ENCODE measurements at regions not wholly inside any gene's neighbourhood (a gene's known extent, or its start where the extent isn't known, plus 50 kb on each side); places are given as distances from the start of the nearest gene placed in this dataset.
A peak's percentile ranks its signal among the peaks of the same experiment; 100 is the strongest.

GRCh38 chr13:78844106-78844505, 185.2 kb upstream of the OBI1 start:
- Histone ChIP-seq H3K9me3 (ENCODE audit: insufficient read depth, low read depth, low read length) (no peaks in the 10 kb centered on the region), H3K4me3 (ENCODE audit: insufficient read depth, low read depth, low read length) (no peak overlapping the region), H3K27ac (ENCODE audit: low read depth, low read length) (no peak overlapping the region), H3K36me3 (ENCODE audit: insufficient read depth, low read length) (no peaks in the 10 kb centered on the region), H4K20me1 (ENCODE audit: insufficient read depth, low read length) (no peaks in the 10 kb centered on the region), H3K27me3 (ENCODE audit: insufficient read depth, low read length) (no peaks in the 10 kb centered on the region), H3K4me2 (ENCODE audit: low read length) (no peak overlapping the region), H2AFZ (ENCODE audit: low read depth, low read length) (no peak overlapping the region), H3K4me1 (ENCODE audit: insufficient read depth, low read length) (no peaks in the 10 kb centered on the region), H3K9ac (ENCODE audit: low read length) (no peak overlapping the region), H3K79me2 (ENCODE audit: insufficient read depth, low read length) (no peaks in the 10 kb centered on the region)
- no peak overlapping the region for H3K27ac Mint-ChIP-seq (ENCODE audit: unreplicated experiment)
- H3K4me3 Mint-ChIP-seq (ENCODE audit: unreplicated experiment) = no peak overlapping the region
- peaks cover 3% of the 10 kb centered on the region for H3K4me1 Mint-ChIP-seq (ENCODE audit: low read depth, unreplicated experiment)
- H3K27me3 Mint-ChIP-seq (ENCODE audit: low read depth, unreplicated experiment) = no peaks in the 10 kb centered on the region
- DNase-seq (ENCODE audit: low read depth) = no peak
- H3K9me3 Mint-ChIP-seq (ENCODE audit: unreplicated experiment) = no peaks in the 10 kb centered on the region
- TF ChIP-seq EZH2 (IDR thresholded peaks at IDR 0.05; ENCODE audit: insufficient read depth, low read length) (no peak), CTCF (IDR thresholded peaks at IDR 0.05; ENCODE audit: insufficient read depth, low read depth, low read length) (no peak)
- H3K36me3 Mint-ChIP-seq (ENCODE audit: low read depth, unreplicated experiment) = no peaks in the 10 kb centered on the region
- no peak for FAIRE-seq

DNA sequence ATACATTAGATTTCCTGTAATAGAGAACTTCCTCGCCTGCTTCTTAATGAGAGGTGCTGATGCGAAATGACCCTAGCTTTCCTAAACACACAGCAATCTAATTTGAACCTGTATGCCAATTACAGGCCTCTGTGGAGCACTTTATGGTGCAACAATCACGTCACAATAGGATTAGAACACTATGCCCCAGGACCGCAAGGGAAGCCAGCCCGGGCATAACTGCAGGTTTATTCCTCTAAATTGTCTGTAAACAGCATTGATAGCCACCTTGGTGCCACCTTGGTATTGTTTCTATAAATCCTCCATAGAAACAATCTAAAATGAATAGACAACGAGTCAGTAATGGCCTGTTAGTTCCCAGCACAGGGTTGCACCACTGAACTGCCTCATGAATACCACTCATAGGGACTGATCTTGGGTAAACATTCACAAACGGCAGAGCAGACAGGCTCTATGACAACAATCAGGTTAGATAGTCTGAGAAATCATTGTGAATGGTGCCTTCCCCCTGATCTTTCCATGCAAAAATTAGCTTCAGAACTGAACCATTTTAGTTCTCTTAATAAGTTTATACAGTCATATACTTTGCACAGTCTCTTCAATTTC, 182.5 kb upstream of the OBI1 start:
- Histone ChIP-seq H3K4me3 (ENCODE audit: insufficient read depth, low read depth, low read length) (no peak overlapping the region), H3K4me2 (ENCODE audit: low read length) (no peak overlapping the region), H4K20me1 (ENCODE audit: insufficient read depth, low read length) (no peaks in the 10 kb centered on the region), H3K9me3 (ENCODE audit: insufficient read depth, low read depth, low read length) (no peaks in the 10 kb centered on the region), H3K27me3 (ENCODE audit: insufficient read depth, low read length) (no peaks in the 10 kb centered on the region), H3K27ac (ENCODE audit: low read depth, low read length) (no peak overlapping the region), H3K9ac (ENCODE audit: low read length) (no peak overlapping the region), H3K4me1 (ENCODE audit: insufficient read depth, low read length) (no peaks in the 10 kb centered on the region), H3K79me2 (ENCODE audit: insufficient read depth, low read length) (no peaks in the 10 kb centered on the region), H3K36me3 (ENCODE audit: insufficient read depth, low read length) (no peaks in the 10 kb centered on the region), H2AFZ (ENCODE audit: low read depth, low read length) (no peak overlapping the region)
- peaks cover 3% of the 10 kb centered on the region for H3K4me1 Mint-ChIP-seq (ENCODE audit: low read depth, unreplicated experiment)
- no peaks in the 10 kb centered on the region for H3K36me3 Mint-ChIP-seq (ENCODE audit: low read depth, unreplicated experiment)
- no peak for TF ChIP-seq CTCF (IDR thresholded peaks at IDR 0.05; ENCODE audit: insufficient read depth, low read depth, low read length)
- no peak for TF ChIP-seq EZH2 (IDR thresholded peaks at IDR 0.05; ENCODE audit: insufficient read depth, low read length)
- no peak overlapping the region for H3K4me3 Mint-ChIP-seq (ENCODE audit: unreplicated experiment)
- peak overlapping the region; percentile 55 for H3K27ac Mint-ChIP-seq (ENCODE audit: unreplicated experiment)
- no peaks in the 10 kb centered on the region for H3K27me3 Mint-ChIP-seq (ENCODE audit: low read depth, unreplicated experiment)
- H3K9me3 Mint-ChIP-seq (ENCODE audit: unreplicated experiment) = peaks cover 4% of the 10 kb centered on the region
- FAIRE-seq = no peak
- no peak for DNase-seq (ENCODE audit: low read depth)

- H3K27me3 Mint-ChIP-seq (ENCODE audit: low read depth, unreplicated experiment) = peaks cover 1% of the 10 kb centered on the region
- no peaks in the 10 kb centered on the region for H3K36me3 ChIP-seq (ENCODE audit: insufficient read depth, low read length)
- no peak for FAIRE-seq
- no peak overlapping the region for H3K27ac ChIP-seq (ENCODE audit: low read depth, low read length)
- H3K4me3 ChIP-seq (ENCODE audit: insufficient read depth, low read depth, low read length) = no peak overlapping the region
- no peak overlapping the region for H3K27ac Mint-ChIP-seq (ENCODE audit: unreplicated experiment)
- no peaks in the 10 kb centered on the region for H3K4me1 Mint-ChIP-seq (ENCODE audit: low read depth, unreplicated experiment)
- no peak for DNase-seq (ENCODE audit: low read depth)
- TF ChIP-seq EZH2 (IDR thresholded peaks at IDR 0.05; ENCODE audit: insufficient read depth, low read length) (no peak), CTCF (IDR thresholded peaks at IDR 0.05; ENCODE audit: insufficient read depth, low read depth, low read length) (no peak)
- H3K4me1 ChIP-seq (ENCODE audit: insufficient read depth, low read length) = no peaks in the 10 kb centered on the region
- H3K27me3 ChIP-seq (ENCODE audit: insufficient read depth, low read length) = no peaks in the 10 kb centered on the region
- H3K79me2 ChIP-seq (ENCODE audit: insufficient read depth, low read length) = no peaks in the 10 kb centered on the region
- no peaks in the 10 kb centered on the region for H4K20me1 ChIP-seq (ENCODE audit: insufficient read depth, low read length)
- no peaks in the 10 kb centered on the region for H3K9me3 ChIP-seq (ENCODE audit: insufficient read depth, low read depth, low read length)
- H3K4me3 Mint-ChIP-seq (ENCODE audit: unreplicated experiment) = no peak overlapping the region
- H3K4me2 ChIP-seq (ENCODE audit: low read length) = no peak overlapping the region
- H2AFZ ChIP-seq (ENCODE audit: low read depth, low read length) = no peak overlapping the region
- no peak overlapping the region for H3K9ac ChIP-seq (ENCODE audit: low read length)
- peaks cover 4% of the 10 kb centered on the region for H3K9me3 Mint-ChIP-seq (ENCODE audit: unreplicated experiment)
- H3K36me3 Mint-ChIP-seq (ENCODE audit: low read depth, unreplicated experiment) = no peaks in the 10 kb centered on the region
Measured at GRCh38 chr13:78836238-78836784, 177.4 kb upstream of the OBI1 start.

Data from astrocyte (in vitro differentiated cells and primary cell).